HG02884 (cell line): ENCODE measurements at regions not wholly inside any gene's neighbourhood (a gene's known extent, or its start where the extent isn't known, plus 50 kb on each side); places are given as distances from the start of the nearest gene placed in this dataset.
"Not testable (repeated sequence)": the region's sequence is repeated elsewhere in the genome, so short reads cannot be mapped to it uniquely, and the experiment has no call there.

Experiments
- ATAC-seq: cut with Tn5 transposase; IDR thresholded peaks from one replicate; pipeline ENCODE4 v1.9.1; 2021; ENCODE audit warnings: mild to moderate bottlenecking, moderate library complexity; ENCODE audit not compliant: unreplicated experiment

GRCh38 chr21:20020026-20020425 lies 978.2 kb upstream of the NCAM2 start:
- ATAC-seq, result no peak

- no peak for ATAC-seq
These were observed 975.0 kb upstream of the NCAM2 start for GRCh38 chr21:20023193-20023592.

- ATAC-seq, result no peak
These were observed 973.5 kb upstream of the NCAM2 start for GRCh38 chr21:20024741-20025140.

GRCh38 chr21:20026543-20026942 lies 971.7 kb upstream of the NCAM2 start:
- no peak for ATAC-seq

GRCh38 chr21:20030390-20030789 lies 967.8 kb upstream of the NCAM2 start:
- ATAC-seq, result no peak

- no peak for ATAC-seq
These were observed 966.4 kb upstream of the NCAM2 start for GRCh38 chr21:20031807-20032206.

GRCh38 chr21:20040768-20041167 lies 957.4 kb upstream of the NCAM2 start:
- no peak for ATAC-seq

GRCh38 chr21:20045197-20045596 lies 953.0 kb upstream of the NCAM2 start:
- no peak for ATAC-seq

- ATAC-seq, result not testable (repeated sequence)
These were observed 949.9 kb upstream of the NCAM2 start for GRCh38 chr21:20048130-20048837.

- no peak for ATAC-seq
These were observed 914.9 kb upstream of the NCAM2 start for GRCh38 chr21:20083336-20083735.

- no peak for ATAC-seq
These were observed 914.3 kb upstream of the NCAM2 start for GRCh38 chr21:20083925-20084324.

- ATAC-seq, result no peak
These were observed 911.7 kb upstream of the NCAM2 start for GRCh38 chr21:20086508-20086907.

GRCh38 chr21:20106368-20106767 lies 891.8 kb upstream of the NCAM2 start:
- no peak for ATAC-seq

- ATAC-seq, result no peak
These were observed 890.2 kb upstream of the NCAM2 start for GRCh38 chr21:20108016-20108415.

- ATAC-seq, result no peak
These were observed 889.2 kb upstream of the NCAM2 start for GRCh38 chr21:20108976-20109540.

GRCh38 chr21:20110368-20110767 lies 887.8 kb upstream of the NCAM2 start:
- no peak for ATAC-seq

- ATAC-seq, result no peak
These were observed 846.5 kb upstream of the NCAM2 start for GRCh38 chr21:20151741-20152140.

GRCh38 chr21:20163167-20163566 lies 835.0 kb upstream of the NCAM2 start:
- no peak for ATAC-seq

GRCh38 chr21:20167059-20167458 lies 831.1 kb upstream of the NCAM2 start:
- ATAC-seq, result no peak

GRCh38 chr21:20169812-20170576 lies 828.2 kb upstream of the NCAM2 start:
- no peak for ATAC-seq

- ATAC-seq, result no peak
These were observed 812.0 kb upstream of the NCAM2 start for GRCh38 chr21:20186186-20186585.

- no peak for ATAC-seq
These were observed 811.2 kb upstream of the NCAM2 start for GRCh38 chr21:20187028-20187427.
